GM18505 (cell line): ENCODE measurements at regions not wholly inside any gene's neighbourhood (a gene's known extent, or its start where the extent isn't known, plus 50 kb on each side); places are given as distances from the start of the nearest gene placed in this dataset.

ENCODE experiments used
- ATAC-seq: cut with Tn5 transposase; IDR thresholded peaks from one replicate; pipeline ENCODE4 v1.9.1; 2021; ENCODE audit not compliant: unreplicated experiment
- POLR2A ChIP-seq: IDR thresholded peaks from 4 replicates; pipeline ENCODE4 v1.6.1; 2011; ENCODE audit warnings: borderline replicate concordance; ENCODE audit not compliant: insufficient read depth, insufficient read length; ENCODE audit errors: extremely low read depth

- ATAC-seq = no peak
- TF ChIP-seq POLR2A = no peak
These were observed 80.7 kb upstream of the SPATA12 start for GRCh38 chr3:56979791-56980190.

GRCh38 chr3:56977561-56977889 is 82.9 kb upstream of the SPATA12 start:
- ATAC-seq = no peak
- TF ChIP-seq POLR2A = no peak

DNA sequence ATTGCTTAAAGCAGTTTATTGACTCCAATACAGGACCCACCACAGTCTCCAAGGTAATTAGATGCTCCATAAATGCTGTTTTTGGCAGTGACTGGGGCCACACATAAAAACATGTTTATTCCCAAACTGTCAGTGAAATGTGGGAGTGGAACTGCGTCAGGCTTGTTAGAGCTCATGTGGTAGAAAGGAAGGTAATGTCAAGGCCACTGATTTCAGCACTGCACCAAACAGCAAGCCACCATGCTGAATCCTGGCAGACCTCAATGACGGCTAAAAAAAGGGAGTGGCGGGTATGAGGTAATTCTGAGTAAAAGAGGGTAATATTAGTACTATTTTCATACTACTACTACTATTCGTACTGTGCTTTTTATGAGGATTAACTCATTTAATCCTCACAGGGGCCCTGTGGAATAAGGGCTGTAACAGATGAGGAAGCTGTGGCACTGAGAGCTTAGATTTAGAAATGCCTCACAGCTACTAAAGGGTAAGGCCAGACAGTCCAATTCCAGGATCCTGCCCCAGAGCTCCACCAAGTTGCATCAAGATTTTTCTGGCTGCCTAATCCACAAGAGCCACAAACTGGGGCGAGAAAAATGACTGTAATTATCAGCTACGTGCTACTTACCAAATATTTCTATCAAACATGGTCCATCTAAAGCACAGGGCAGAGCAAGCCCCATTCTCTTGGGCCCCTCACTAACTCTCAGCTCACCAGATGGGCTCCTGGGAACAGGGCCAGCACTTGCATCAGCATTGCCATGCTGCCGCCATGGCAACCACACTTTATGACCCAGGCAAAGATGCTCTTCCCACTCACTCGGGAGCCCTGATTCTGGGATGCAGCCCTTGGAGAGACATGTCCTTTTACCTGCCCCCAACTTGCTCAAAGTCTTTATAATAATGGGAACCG is 83.6 kb upstream of the SPATA12 start:
- no peak for TF ChIP-seq POLR2A
- no peak for ATAC-seq

DNA sequence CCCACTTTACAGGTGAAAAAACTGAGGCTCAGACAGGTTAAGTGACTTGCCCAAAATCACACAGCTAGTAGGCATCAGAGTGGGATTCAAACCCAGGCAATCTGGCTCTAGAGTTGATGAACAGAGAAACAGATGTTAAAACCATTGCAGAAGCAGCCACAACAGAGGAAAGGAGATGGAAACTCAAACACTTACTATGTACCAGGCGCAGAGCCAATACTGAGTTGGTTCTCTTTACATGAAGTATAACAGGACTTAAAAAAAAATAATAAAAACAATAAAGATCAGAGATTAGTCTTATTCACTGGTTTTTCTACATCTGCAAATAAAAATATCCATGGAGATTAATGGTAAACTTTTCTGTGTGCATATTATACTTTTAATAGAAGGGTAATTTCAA is 84.9 kb upstream of the SPATA12 start:
- no peak for TF ChIP-seq POLR2A
- ATAC-seq = no peak

DNA sequence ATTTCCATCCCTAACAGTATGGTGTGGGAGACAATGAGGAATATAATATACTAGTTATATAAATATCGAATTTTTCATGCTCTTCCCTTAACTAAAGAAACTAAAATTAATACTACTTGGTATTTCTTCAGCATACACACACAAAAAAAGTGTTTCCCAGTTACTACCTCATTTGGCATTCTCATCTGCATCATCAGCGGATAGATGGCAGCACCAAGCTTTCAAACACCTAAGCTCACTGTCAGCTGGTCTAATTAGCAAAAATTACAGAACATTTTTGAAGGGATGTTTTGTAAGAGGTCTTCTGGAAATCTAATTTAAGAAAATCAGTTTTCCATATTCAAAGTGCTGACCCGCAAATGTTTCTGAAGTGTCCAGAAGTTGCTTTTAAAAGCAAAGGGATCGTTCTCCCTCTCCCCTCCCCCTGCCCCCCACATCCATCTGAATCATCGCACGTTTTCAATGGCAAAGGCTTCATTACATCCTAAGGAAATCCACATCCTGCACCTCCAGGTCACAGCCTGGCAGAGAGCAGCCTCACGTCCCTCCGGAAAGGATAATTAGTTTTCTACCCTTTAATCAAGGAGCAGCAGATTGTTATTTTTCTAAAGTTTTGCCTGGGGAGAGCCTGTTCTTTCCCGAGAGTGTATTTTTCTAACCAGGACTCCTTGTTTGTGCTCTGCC is 86.1 kb upstream of the SPATA12 start:
- no peak for ATAC-seq
- no peak for TF ChIP-seq POLR2A

GRCh38 chr3:56971816-56972215 is 88.6 kb upstream of the SPATA12 start:
- no peak for ATAC-seq
- no peak for TF ChIP-seq POLR2A

GRCh38 chr3:56971261-56971660 is 89.2 kb upstream of the SPATA12 start:
- no peak for TF ChIP-seq POLR2A
- no peak for ATAC-seq

DNA sequence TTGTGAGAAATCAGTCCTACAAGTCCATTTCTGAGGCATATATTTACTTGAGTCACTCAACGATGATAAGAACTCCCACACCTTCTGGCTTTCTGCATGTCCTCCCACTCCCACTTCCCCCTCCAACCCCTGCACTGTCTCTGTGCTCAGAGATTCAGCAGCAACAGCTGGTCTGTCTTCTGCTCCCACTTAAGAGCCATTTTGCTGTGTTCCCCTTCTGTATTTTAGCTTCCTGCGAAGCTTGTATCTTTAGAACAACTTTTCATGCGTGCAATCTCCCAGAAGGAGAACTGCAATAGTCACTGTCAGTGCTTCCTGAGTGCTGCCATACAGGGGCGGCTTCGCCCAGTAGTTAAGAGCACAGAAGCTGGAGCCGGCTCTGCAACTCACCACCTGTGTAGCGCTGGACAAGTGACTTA is 90.0 kb upstream of the SPATA12 start:
- no peak for ATAC-seq

DNA sequence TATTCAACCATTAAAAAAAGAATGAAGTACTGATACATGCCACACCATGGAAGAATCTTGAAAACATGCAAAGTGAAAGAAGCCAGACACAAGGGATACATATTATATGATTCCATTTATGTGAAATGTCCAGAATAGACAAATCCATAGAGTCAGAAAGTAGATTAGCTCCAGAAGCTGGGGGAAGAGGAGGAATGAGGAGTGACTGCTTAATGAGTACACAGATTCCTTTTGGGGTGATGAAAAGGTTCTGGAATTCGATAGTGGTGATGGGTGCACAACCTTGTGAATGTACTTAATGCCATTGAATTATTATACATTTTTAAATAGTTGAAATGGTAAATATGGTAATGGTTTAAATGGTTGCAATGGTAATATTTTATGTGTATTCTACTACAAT is 90.6 kb upstream of the SPATA12 start:
- no peak for ATAC-seq
- TF ChIP-seq POLR2A = no peak

More for the DNA sequence above, 90.0 kb upstream of the SPATA12 start:
- no peak for TF ChIP-seq POLR2A

- TF ChIP-seq POLR2A = no peak
- ATAC-seq = no peak
These were observed 94.0 kb upstream of the SPATA12 start for GRCh38 chr3:56966509-56966908.

GRCh38 chr3:56966104-56966503 is 94.4 kb upstream of the SPATA12 start:
- ATAC-seq = no peak

DNA sequence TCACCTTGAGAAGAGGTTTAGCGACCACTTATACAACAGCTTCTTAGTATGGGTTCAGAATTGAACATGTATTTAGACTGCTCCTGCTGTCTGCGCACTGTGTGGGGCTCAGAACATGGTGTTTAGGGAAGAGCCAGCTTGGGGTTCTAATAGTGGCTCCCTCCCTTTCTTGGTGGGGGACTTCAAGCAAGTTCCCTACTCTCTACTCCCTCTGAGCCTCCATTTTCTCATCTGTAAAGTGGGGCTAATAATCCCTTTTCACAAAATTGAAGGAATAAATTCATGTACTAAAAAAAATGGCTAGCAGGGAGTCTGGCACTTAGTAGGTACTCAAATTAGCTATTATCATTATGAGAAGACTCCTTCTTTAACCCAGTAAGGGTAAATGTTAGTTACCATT is 97.5 kb upstream of the SPATA12 start:
- ATAC-seq = no peak
- no peak for TF ChIP-seq POLR2A

More at GRCh38 chr3:56966104-56966503, 94.4 kb upstream of the SPATA12 start:
- no peak for TF ChIP-seq POLR2A

DNA sequence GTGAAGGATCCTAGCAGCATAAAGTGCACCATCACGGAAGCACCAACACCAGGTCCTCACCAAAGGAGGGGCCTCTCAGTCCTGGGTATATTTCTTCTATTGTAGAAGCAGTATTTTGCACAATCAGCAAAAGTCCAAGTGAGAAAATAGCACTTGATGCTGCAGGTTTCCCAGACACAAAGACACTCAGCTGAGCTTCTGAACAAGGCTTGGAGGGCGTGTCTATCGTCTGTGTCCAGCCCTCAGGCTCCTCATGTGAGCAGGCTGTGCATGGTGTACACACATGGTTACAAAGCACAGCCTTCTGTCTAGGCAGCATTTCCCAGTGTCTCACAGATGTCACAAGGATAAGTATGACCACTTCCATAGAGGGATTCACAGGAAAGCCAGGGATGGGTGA is 98.3 kb upstream of the SPATA12 start:
- no peak for TF ChIP-seq POLR2A
- no peak for ATAC-seq
